ENCODE measurements at regions not wholly inside any gene's neighbourhood (a gene's known extent, or its start where the extent isn't known, plus 50 kb on each side); places are given as distances from the start of the nearest gene placed in this dataset.

DNA sequence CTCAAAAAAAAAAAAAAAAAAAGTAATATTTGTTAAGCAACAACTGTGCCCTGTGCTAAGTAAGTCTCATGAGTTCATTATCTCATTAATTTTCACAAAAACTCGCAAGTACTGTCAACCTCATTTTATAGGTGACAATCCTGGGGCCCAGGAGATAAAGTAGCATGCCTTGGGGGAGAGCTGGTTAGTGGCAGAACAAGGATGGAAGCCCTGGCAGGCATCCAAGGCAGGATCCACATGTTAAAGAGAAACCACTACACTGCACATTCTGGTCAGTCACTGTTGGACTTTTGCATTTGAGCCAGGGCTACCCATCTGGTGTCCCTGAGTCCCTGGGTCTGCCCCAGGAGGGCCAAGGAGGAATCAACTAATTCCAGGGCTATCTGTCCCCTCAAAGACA lies 54.6 kb downstream of the ZFP36L2 start:
- TF ChIP-seq CTCF (IDR thresholded peaks at IDR 0.05): no peak
- Histone ChIP-seq H3K4me3 (no peak overlapping the region), H3K27ac (peak overlapping the region in 1 of 2 donors; percentile 16)
- no peak for DNase-seq (ENCODE audit: low spot score)

DNA sequence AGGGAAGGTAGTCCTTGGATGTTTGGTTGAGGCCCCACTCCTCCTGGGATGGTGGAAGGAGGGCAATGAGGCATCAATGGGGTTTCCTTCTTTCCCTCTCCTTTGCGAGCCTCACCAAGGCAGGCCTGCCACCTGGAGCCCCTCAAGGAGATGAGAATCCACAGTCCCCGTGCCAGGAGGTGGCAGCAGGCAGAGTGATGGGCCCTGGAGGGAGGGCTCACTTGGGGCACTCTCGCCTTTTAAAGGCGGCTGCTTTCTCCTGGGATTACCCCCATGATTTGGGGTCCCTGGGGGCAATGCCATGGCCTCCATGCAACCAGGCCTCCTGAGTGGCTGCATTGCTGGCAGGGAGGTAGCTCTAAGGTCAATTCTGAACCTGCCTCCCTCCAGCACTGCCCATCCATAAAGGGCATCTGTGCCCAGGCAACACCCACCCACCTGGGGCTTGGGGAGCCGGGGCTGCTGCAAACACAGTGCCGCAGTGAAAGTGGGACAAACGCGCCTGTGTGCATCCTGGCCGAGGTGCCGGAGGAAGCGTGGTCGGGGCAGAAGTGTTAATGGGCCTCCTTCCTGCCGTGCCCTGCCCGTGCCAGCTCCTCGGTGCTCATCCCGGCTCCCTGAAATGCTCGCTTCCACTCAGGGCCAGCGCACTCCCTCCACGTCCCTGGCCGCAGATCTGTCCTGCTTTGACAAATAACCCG lies 55.9 kb downstream of the ZFP36L2 start:
- TF ChIP-seq CTCF (IDR thresholded peaks at IDR 0.05): no peak
- no peak for DNase-seq (ENCODE audit: low spot score)
- Histone ChIP-seq H3K27ac (no peak overlapping the region), H3K4me3 (no peak overlapping the region)

DNA sequence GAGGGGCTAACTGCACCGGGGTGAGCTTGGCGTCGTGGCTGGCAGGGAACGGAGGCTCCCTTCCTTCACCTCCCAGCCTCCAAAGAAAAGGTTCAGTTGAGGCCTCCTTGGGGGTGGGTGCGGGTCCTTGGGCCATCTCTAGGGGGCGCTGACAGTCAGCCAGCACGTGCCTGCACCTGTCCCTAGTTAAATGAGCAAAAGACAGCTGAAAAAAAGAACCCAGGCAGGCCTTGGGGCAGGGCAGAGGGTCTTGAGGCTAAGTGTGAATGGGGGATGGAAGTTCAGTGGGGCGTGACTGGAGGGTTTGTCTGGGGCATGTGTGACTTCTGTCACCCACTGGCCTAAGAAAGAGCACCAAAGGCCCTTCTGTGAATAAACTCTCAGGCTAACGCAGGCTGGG lies 56.4 kb downstream of the ZFP36L2 start:
- H3K4me3 ChIP-seq: no peak overlapping the region
- peak overlapping the region in 1 of 2 donors; percentile 70 for H3K27ac ChIP-seq
- no peak for TF ChIP-seq CTCF (IDR thresholded peaks at IDR 0.05)
- no peak for DNase-seq (ENCODE audit: low spot score)

DNA sequence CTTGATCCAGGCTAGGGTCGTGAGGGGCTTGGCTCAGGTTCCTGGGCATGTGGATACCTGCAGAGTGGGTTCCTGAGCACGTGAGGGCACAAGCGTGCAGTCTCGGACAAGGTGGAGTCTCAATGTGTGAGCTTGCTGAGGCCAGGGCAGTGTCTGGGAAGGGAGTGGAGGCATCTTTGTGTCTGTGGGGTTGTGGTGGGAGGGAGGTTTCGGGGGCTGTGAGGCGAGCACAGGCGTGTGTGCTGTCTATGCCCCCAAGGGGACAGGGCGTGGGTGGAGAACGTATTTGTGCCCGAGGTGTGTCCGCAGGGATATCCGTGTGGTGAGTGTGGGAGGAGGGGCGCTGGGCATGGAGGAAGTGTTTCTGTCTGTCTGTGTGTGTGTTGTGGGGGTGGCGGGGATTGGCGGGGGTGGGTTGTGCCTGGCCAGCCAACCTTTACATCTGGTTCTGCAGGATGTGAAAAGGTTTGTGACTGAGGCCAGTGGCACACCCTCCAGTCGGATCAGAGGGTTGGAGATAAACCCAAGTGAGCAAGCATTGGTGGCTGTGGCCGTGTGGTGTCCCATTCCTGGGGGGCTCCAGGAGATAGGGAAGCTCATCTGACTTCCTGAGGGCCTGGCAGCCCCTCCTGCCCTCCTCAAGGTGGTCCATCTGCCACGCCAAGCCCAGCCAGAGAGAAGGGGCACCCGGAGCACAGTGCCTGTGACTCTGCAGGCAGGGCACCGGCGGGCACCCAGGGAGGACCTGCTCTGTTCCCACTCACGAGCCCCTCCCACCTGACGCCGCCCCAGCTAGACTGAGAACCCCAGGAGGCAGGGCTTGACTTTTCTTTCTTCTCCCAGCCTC lies 57.1 kb downstream of the ZFP36L2 start:
- peak overlapping the region; percentile 8 for H3K4me3 ChIP-seq
- no peak for DNase-seq (ENCODE audit: low spot score)
- H3K27ac ChIP-seq: peak overlapping the region in 1 of 2 donors; percentile 70
- no peak for TF ChIP-seq CTCF (IDR thresholded peaks at IDR 0.05)

DNA sequence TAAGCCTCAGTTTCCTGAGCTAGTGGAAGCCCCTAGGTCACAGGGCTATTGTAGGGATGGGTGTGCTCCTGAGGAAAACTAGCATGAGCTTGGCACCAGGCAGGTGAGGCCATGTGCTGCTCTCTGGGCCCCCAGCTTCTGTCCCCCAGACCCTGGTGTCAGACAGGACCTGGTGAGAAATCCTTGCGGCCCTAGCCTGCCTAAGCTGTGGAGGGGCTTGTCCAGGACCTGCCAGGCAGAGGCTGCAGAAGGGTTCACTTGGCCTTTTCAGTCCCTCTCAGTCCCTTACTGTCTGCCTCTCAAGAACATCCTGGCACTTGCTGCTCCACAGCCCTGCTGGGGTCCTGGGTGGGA lies 58.4 kb downstream of the ZFP36L2 start:
- DNase-seq (ENCODE audit: low spot score): no peak
- TF ChIP-seq CTCF (IDR thresholded peaks at IDR 0.05): no peak
- no peak overlapping the region for H3K4me3 ChIP-seq
- peak overlapping the region in 1 of 2 donors; percentile 70 for H3K27ac ChIP-seq

- DNase-seq (ENCODE audit: low spot score): no peak
- H3K4me3 ChIP-seq: no peak overlapping the region
- TF ChIP-seq CTCF (IDR thresholded peaks at IDR 0.05): no peak
- H3K27ac ChIP-seq: no peak overlapping the region
These were observed 60.9 kb downstream of the ZFP36L2 start for GRCh38 chr2:43165378-43166069.

Measured in coronary artery (tissue), 2 donors.